SK-N-SH treated with all-trans-retinoic acid at 6 μM for 48 hours (cell line): ENCODE measurements at regions not wholly inside any gene's neighbourhood (a gene's known extent, or its start where the extent isn't known, plus 50 kb on each side); places are given as distances from the start of the nearest gene placed in this dataset.

Source experiments
- ATAC-seq: fragments of 200-7000 bp; cut with Tn5 transposase; 3 replicates; pipeline ENCODE4 v1.9.1; 2020; ENCODE audit warnings: mild to moderate bottlenecking, moderate library complexity
- ARNTL ChIP-seq: fragments of 450-650 bp; formaldehyde crosslinking; IDR thresholded peaks from 2 replicates; pipeline ENCODE4 v1.5.0; 2020; ENCODE audit warnings: low read depth, mild to moderate bottlenecking, moderate library complexity, borderline replicate concordance
- BACH2 ChIP-seq: fragments of 250-450 bp; sonication (Bioruptor Pico); IDR thresholded peaks from 2 replicates; pipeline ENCODE4 v1.9.0; 2021; ENCODE audit warnings: mild to moderate bottlenecking, borderline replicate concordance
- CSDC2 ChIP-seq: fragments of 250-450 bp; sonication (Bioruptor Pico); IDR thresholded peaks from 2 replicates; pipeline ENCODE4 v1.5.0; 2020; ENCODE audit warnings: mild to moderate bottlenecking, moderate library complexity
- ESRRG ChIP-seq: fragments of 250-450 bp; sonication (Bioruptor Pico); IDR thresholded peaks from 2 replicates; pipeline ENCODE4 v1.6.1; 2021; ENCODE audit warnings: mild to moderate bottlenecking
- GLIS3 ChIP-seq: fragments of 250-450 bp; sonication (Bioruptor Pico); IDR thresholded peaks from 2 replicates; pipeline ENCODE4 v1.5.0; 2020; ENCODE audit warnings: mild to moderate bottlenecking, moderate library complexity
- ISL1 ChIP-seq: fragments of 250-450 bp; sonication (Bioruptor Pico); IDR thresholded peaks from 2 replicates; pipeline ENCODE4 v2.1.2; 2022; ENCODE audit warnings: mild to moderate bottlenecking, moderate library complexity
- OSR1 ChIP-seq: fragments of 250-450 bp; sonication (Bioruptor Pico); IDR thresholded peaks from 2 replicates; pipeline ENCODE4 v1.8.0; 2022; ENCODE audit warnings: moderate library complexity, mild to moderate bottlenecking, inconsistent platforms
- PPARA ChIP-seq: fragments of 250-450 bp; sonication (Bioruptor Pico); IDR thresholded peaks from 2 replicates; pipeline ENCODE4 v1.5.0; 2020; ENCODE audit warnings: mild to moderate bottlenecking, borderline replicate concordance
- RARB ChIP-seq: fragments of 250-450 bp; sonication (Bioruptor Pico); IDR thresholded peaks from 2 replicates; pipeline ENCODE4 v1.8.0; 2021; ENCODE audit warnings: mild to moderate bottlenecking, moderate library complexity
- SNAI2 ChIP-seq: fragments of 250-450 bp; sonication (Bioruptor Pico); IDR thresholded peaks from 2 replicates; pipeline ENCODE4 v1.5.0; 2020; ENCODE audit warnings: mild to moderate bottlenecking, moderate library complexity
- TCF4 ChIP-seq: fragments of 250-450 bp; sonication (Bioruptor Pico); IDR thresholded peaks from 2 replicates; pipeline ENCODE4 v1.8.0; 2021; ENCODE audit warnings: mild to moderate bottlenecking, moderate library complexity, borderline replicate concordance
- TOX ChIP-seq: fragments of 250-450 bp; sonication (Bioruptor Pico); IDR thresholded peaks from 2 replicates; pipeline ENCODE4 v1.8.0; 2021; ENCODE audit warnings: mild to moderate bottlenecking, moderate library complexity, borderline replicate concordance
- ZC3H10 ChIP-seq: fragments of 250-450 bp; sonication (Bioruptor Pico); IDR thresholded peaks from 2 replicates; pipeline ENCODE4 v1.5.1; 2021; ENCODE audit warnings: mild to moderate bottlenecking, moderate library complexity
- ZFP3 ChIP-seq: fragments of 250-450 bp; sonication (Bioruptor Pico); IDR thresholded peaks from 2 replicates; pipeline ENCODE4 v1.5.0; 2020; ENCODE audit warnings: mild to moderate bottlenecking, moderate library complexity
- ZFP30 ChIP-seq: fragments of 450-650 bp; formaldehyde crosslinking; IDR thresholded peaks from 2 replicates; pipeline ENCODE4 v1.5.0; 2022; ENCODE audit warnings: mild to moderate bottlenecking, moderate library complexity
- ZNF565 ChIP-seq: fragments of 450-650 bp; formaldehyde crosslinking; conservative IDR thresholded peaks from 2 replicates; pipeline ENCODE4 v1.5.0; 2020; ENCODE audit warnings: low read depth, mild to moderate bottlenecking, moderate library complexity
- ZNF70 ChIP-seq: fragments of 450-650 bp; formaldehyde crosslinking; IDR thresholded peaks from 2 replicates; pipeline ENCODE4 v1.5.0; 2020; ENCODE audit warnings: mild to moderate bottlenecking, moderate library complexity
- ZNF8 ChIP-seq: fragments of 450-650 bp; formaldehyde crosslinking; IDR thresholded peaks from 2 replicates; pipeline ENCODE4 v1.5.0; 2020; ENCODE audit warnings: mild to moderate bottlenecking, moderate library complexity
- TF ChIP-seq, protein P1 (sequence below): fragments of 250-450 bp; sonication (Bioruptor Pico); IDR thresholded peaks from 2 replicates; pipeline ENCODE4 v1.8.0; 2021; ENCODE audit warnings: low read depth, mild to moderate bottlenecking, moderate library complexity, borderline replicate concordance
- TF ChIP-seq, protein P2 (sequence below): fragments of 250-450 bp; sonication (Bioruptor Pico); IDR thresholded peaks from 2 replicates; pipeline ENCODE4 v1.5.1; 2021; ENCODE audit warnings: mild to moderate bottlenecking, moderate library complexity
- TF ChIP-seq, protein P3 (sequence below): fragments of 250-450 bp; sonication (Bioruptor Pico); IDR thresholded peaks from 2 replicates; pipeline ENCODE4 v1.8.0; 2020; ENCODE audit warnings: mild to moderate bottlenecking, moderate library complexity, borderline replicate concordance
- TF ChIP-seq, protein P4 (sequence below): fragments of 250-450 bp; sonication (Bioruptor Pico); IDR thresholded peaks from 2 replicates; pipeline ENCODE4 v1.5.0; 2020; ENCODE audit warnings: mild to moderate bottlenecking, moderate library complexity
- TF ChIP-seq, protein P5 (sequence below): fragments of 250-450 bp; sonication (Bioruptor Pico); IDR thresholded peaks from 2 replicates; pipeline ENCODE4 v1.5.1; 2020; ENCODE audit warnings: low read depth, mild to moderate bottlenecking, moderate library complexity

DNA sequence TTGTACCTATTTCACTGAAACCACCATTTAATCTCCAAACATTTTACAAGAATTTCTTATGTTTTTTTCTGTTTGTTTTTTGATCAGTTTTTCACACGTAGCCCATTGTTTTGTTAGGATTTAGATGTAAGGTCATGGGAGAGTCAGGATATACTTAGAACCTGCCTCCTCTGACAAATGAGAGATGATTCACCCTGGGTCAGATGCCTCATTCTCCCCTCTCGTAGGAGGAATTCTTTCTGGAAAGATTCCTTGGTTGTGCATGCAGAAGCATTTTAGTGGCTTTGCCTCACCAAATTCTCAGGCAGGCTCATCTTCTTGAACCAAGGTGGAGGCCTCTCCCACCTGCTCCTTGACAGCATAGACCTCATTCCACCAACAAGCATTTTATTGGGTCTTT, 599.3 kb downstream of the SPRY1 start:
- 0 out of 3 replicates have a peak, but pooled peaks have one; percentile 31 for ATAC-seq
- no peak for TF ChIP-seq ZC3H10 (CRISPR knock-in tag)
- no peak for TF ChIP-seq ZFP30 (CRISPR knock-in tag)
- TF ChIP-seq, protein P1, sequence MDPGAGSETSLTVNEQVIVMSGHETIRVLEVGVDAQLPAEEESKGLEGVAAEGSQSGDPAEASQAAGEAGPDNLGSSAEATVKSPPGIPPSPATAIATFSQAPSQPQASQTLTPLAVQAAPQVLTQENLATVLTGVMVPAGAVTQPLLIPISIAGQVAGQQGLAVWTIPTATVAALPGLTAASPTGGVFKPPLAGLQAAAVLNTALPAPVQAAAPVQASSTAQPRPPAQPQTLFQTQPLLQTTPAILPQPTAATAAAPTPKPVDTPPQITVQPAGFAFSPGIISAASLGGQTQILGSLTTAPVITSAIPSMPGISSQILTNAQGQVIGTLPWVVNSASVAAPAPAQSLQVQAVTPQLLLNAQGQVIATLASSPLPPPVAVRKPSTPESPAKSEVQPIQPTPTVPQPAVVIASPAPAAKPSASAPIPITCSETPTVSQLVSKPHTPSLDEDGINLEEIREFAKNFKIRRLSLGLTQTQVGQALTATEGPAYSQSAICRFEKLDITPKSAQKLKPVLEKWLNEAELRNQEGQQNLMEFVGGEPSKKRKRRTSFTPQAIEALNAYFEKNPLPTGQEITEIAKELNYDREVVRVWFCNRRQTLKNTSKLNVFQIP (CRISPR knock-in tag): no peak
- no peak for TF ChIP-seq ARNTL (CRISPR knock-in tag)
- no peak for TF ChIP-seq ISL1 (CRISPR knock-in tag)
- no peak for TF ChIP-seq CSDC2 (CRISPR knock-in tag)
- no peak for TF ChIP-seq SNAI2 (CRISPR knock-in tag)
- no peak for TF ChIP-seq GLIS3 (CRISPR knock-in tag)
- no peak for TF ChIP-seq OSR1 (CRISPR knock-in tag)
- TF ChIP-seq ESRRG: no peak
- no peak for TF ChIP-seq ZNF8 (CRISPR knock-in tag)
- TF ChIP-seq, protein P2, sequence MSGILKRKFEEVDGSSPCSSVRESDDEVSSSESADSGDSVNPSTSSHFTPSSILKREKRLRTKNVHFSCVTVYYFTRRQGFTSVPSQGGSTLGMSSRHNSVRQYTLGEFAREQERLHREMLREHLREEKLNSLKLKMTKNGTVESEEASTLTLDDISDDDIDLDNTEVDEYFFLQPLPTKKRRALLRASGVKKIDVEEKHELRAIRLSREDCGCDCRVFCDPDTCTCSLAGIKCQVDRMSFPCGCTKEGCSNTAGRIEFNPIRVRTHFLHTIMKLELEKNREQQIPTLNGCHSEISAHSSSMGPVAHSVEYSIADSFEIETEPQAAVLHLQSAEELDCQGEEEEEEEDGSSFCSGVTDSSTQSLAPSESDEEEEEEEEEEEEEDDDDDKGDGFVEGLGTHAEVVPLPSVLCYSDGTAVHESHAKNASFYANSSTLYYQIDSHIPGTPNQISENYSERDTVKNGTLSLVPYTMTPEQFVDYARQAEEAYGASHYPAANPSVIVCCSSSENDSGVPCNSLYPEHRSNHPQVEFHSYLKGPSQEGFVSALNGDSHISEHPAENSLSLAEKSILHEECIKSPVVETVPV (CRISPR knock-in tag): no peak

DNA sequence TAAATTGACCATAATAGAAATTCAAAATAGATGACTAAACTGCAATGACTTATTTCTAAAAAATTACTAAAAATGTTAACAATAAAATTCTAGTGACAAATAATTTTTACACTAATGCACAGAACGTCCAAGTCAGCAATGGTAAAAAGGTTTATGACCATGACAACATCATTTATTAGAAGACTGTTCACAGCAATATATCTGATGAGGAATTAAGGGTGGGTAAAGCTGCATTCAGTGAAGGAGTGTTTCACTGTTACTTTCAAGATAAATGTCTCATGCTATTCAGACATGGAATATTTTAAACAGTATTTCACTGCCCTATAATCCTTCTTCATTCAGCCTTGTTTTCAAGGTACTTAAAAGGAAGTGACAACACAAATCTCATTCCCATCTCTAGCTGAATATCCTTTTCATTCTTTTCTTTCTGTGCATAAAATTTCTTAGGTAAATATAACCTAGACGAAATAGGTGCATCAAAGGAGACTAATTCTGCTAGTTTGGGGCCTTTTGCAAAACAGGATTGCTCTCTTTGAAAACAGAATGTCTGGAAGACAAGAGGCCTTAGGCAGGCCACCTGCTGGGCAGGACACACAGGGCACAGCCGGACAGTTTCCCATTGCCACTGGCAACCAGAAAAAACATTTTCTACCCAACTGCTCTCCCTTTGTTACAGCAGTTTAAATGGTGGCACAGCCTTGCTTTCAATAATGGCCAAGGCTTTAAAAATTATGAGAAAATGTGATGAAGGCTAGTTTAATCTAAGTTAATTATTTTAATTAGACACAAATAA, 600.3 kb downstream of the SPRY1 start:
- TF ChIP-seq, protein P1 (CRISPR knock-in tag): no peak
- TF ChIP-seq RARB (CRISPR knock-in tag) (no peak), TOX (CRISPR knock-in tag) (no peak), SNAI2 (CRISPR knock-in tag) (no peak), OSR1 (CRISPR knock-in tag) (no peak), TCF4 (CRISPR knock-in tag) (no peak), ZNF70 (CRISPR knock-in tag) (no peak), ZFP3 (CRISPR knock-in tag) (no peak), ZNF8 (CRISPR knock-in tag) (no peak), GLIS3 (CRISPR knock-in tag) (no peak)
- TF ChIP-seq, protein P3, sequence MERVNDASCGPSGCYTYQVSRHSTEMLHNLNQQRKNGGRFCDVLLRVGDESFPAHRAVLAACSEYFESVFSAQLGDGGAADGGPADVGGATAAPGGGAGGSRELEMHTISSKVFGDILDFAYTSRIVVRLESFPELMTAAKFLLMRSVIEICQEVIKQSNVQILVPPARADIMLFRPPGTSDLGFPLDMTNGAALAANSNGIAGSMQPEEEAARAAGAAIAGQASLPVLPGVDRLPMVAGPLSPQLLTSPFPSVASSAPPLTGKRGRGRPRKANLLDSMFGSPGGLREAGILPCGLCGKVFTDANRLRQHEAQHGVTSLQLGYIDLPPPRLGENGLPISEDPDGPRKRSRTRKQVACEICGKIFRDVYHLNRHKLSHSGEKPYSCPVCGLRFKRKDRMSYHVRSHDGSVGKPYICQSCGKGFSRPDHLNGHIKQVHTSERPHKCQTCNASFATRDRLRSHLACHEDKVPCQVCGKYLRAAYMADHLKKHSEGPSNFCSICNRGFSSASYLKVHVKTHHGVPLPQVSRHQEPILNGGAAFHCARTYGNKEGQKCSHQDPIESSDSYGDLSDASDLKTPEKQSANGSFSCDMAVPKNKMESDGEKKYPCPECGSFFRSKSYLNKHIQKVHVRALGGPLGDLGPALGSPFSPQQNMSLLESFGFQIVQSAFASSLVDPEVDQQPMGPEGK (CRISPR knock-in tag): no peak
- TF ChIP-seq, all 23 proteins: peak for 0
- ATAC-seq: no peak

DNA sequence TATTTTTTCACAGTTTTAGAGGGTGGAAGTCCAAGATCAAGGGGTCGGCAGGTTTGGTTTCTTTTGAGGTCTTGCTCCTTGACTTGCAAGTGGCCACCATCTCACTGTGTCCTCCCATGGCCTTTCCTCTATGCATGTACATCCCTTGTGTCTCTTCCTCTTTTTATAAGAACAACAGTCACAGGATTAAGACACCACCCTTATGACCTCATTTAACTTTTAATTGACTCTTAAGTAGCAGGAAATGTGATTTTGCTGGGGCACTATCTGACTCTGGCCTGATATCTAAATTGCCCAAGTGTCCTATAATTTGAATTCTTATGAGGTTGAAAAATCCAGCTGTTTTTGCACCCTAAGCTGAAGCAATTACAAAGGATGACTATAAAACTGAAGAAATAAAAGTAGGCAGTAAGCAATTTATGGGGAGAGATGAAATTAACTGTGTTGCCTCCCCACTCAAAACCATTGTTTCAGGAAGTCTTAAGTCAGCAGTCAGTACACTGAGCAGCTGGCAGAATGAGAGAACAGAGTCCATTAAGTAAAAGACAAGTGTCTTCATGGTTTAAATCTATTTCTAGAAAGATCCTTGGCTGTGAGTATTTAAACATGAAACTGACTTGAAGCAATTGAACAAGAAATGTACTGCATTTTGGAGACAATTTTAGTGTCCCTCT, 601.3 kb downstream of the SPRY1 start:
- no peak for ATAC-seq
- no peak for TF ChIP-seq ZFP3 (CRISPR knock-in tag)
- TF ChIP-seq ZNF70 (CRISPR knock-in tag): no peak
- TF ChIP-seq ZNF565 (CRISPR knock-in tag): no peak
- TF ChIP-seq, protein P4, sequence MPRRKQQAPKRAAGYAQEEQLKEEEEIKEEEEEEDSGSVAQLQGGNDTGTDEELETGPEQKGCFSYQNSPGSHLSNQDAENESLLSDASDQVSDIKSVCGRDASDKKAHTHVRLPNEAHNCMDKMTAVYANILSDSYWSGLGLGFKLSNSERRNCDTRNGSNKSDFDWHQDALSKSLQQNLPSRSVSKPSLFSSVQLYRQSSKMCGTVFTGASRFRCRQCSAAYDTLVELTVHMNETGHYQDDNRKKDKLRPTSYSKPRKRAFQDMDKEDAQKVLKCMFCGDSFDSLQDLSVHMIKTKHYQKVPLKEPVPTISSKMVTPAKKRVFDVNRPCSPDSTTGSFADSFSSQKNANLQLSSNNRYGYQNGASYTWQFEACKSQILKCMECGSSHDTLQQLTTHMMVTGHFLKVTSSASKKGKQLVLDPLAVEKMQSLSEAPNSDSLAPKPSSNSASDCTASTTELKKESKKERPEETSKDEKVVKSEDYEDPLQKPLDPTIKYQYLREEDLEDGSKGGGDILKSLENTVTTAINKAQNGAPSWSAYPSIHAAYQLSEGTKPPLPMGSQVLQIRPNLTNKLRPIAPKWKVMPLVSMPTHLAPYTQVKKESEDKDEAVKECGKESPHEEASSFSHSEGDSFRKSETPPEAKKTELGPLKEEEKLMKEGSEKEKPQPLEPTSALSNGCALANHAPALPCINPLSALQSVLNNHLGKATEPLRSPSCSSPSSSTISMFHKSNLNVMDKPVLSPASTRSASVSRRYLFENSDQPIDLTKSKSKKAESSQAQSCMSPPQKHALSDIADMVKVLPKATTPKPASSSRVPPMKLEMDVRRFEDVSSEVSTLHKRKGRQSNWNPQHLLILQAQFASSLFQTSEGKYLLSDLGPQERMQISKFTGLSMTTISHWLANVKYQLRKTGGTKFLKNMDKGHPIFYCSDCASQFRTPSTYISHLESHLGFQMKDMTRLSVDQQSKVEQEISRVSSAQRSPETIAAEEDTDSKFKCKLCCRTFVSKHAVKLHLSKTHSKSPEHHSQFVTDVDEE: no peak
- TF ChIP-seq, protein P1 (CRISPR knock-in tag): no peak
- TF ChIP-seq, protein P5, sequence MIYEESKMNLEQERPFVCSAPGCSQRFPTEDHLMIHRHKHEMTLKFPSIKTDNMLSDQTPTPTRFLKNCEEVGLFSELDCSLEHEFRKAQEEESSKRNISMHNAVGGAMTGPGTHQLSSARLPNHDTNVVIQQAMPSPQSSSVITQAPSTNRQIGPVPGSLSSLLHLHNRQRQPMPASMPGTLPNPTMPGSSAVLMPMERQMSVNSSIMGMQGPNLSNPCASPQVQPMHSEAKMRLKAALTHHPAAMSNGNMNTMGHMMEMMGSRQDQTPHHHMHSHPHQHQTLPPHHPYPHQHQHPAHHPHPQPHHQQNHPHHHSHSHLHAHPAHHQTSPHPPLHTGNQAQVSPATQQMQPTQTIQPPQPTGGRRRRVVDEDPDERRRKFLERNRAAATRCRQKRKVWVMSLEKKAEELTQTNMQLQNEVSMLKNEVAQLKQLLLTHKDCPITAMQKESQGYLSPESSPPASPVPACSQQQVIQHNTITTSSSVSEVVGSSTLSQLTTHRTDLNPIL (CRISPR knock-in tag): no peak
- TF ChIP-seq ISL1 (CRISPR knock-in tag): no peak
- TF ChIP-seq BACH2 (CRISPR knock-in tag): no peak
- no peak for TF ChIP-seq PPARA (CRISPR knock-in tag)
- no peak for TF ChIP-seq OSR1 (CRISPR knock-in tag)
- TF ChIP-seq GLIS3 (CRISPR knock-in tag): no peak
- no peak for TF ChIP-seq SNAI2 (CRISPR knock-in tag)
